ENCODE measurements at regions not wholly inside any gene's neighbourhood (a gene's known extent, or its start where the extent isn't known, plus 50 kb on each side); places are given as distances from the start of the nearest gene placed in this dataset.

- no peak overlapping the region for H3K27ac ChIP-seq
- no peak for TF ChIP-seq CTCF (IDR thresholded peaks at IDR 0.05)
- TF ChIP-seq ZFX (IDR thresholded peaks at IDR 0.05; ENCODE audit: borderline replicate concordance) = no peak
Observed at GRCh38 chr9:88646539-88647300, 111.7 kb downstream of the NXNL2 start.

- H3K27ac ChIP-seq = no peak overlapping the region
- TF ChIP-seq CTCF (IDR thresholded peaks at IDR 0.05) (no peak), ZFX (IDR thresholded peaks at IDR 0.05; ENCODE audit: borderline replicate concordance) (no peak)
Observed at GRCh38 chr9:88651682-88652633, 117.0 kb downstream of the NXNL2 start.

GRCh38 chr9:88652876-88653275, 117.9 kb downstream of the NXNL2 start:
- TF ChIP-seq ZFX (IDR thresholded peaks at IDR 0.05; ENCODE audit: borderline replicate concordance) (no peak), CTCF (IDR thresholded peaks at IDR 0.05) (no peak)
- no peak overlapping the region for H3K27ac ChIP-seq

GRCh38 chr9:88653406-88653805, 118.4 kb downstream of the NXNL2 start:
- TF ChIP-seq ZFX (IDR thresholded peaks at IDR 0.05; ENCODE audit: borderline replicate concordance) = no peak
- no peak for TF ChIP-seq CTCF (IDR thresholded peaks at IDR 0.05)
- no peak overlapping the region for H3K27ac ChIP-seq

- TF ChIP-seq CTCF (IDR thresholded peaks at IDR 0.05) (no peak), ZFX (IDR thresholded peaks at IDR 0.05; ENCODE audit: borderline replicate concordance) (no peak)
- no peak overlapping the region for H3K27ac ChIP-seq
Observed at GRCh38 chr9:88653911-88654310, 118.9 kb downstream of the NXNL2 start.

- no peak overlapping the region for H3K27ac ChIP-seq
- TF ChIP-seq ZFX (IDR thresholded peaks at IDR 0.05; ENCODE audit: borderline replicate concordance) = no peak
Observed at GRCh38 chr9:88657893-88658292, 122.9 kb downstream of the NXNL2 start.

- H3K27ac ChIP-seq = no peak overlapping the region
- TF ChIP-seq CTCF (IDR thresholded peaks at IDR 0.05) (no peak), ZFX (IDR thresholded peaks at IDR 0.05; ENCODE audit: borderline replicate concordance) (no peak)
Observed at GRCh38 chr9:88658311-88658822, 123.4 kb downstream of the NXNL2 start.

Measured in 22Rv1 (cell line).